Lung (tissue), 11 donors: ENCODE measurements at regions not wholly inside any gene's neighbourhood (a gene's known extent, or its start where the extent isn't known, plus 50 kb on each side); places are given as distances from the start of the nearest gene placed in this dataset.
"Not testable (repeated sequence)": the region's sequence is repeated elsewhere in the genome, so short reads cannot be mapped to it uniquely, and the experiment has no call there.

ENCODE experiments used
- ATAC-seq: fragments of 200-7000 bp; cut with Tn5 transposase; one replicate; pipeline ENCODE4 v1.9.1; 2020; ENCODE audit warnings: moderate number of reproducible peaks; ENCODE audit not compliant: insufficient read depth, low FRiP score
- DNase-seq, 3 donors: peaks; one replicate each; pipeline ENCODE4 v3.0.0-alpha.2; 2013 to 2017
- H3K27ac ChIP-seq, 2 donors: one replicate each; pipeline ENCODE4 v1.5.1; 2013; ENCODE audit warnings: mild to moderate bottlenecking in 2 of 2, moderate library complexity in 2 of 2, control low read depth in 1 of 2, inconsistent platforms in 1 of 2, low read depth in 1 of 2, low read length in 1 of 2
- H3K27me3 ChIP-seq, 3 donors: one replicate each; pipeline ENCODE4 v1.5.1; 2013; ENCODE audit warnings: low read length in 2 of 3; ENCODE audit not compliant: control insufficient read depth in 3 of 3, insufficient read depth in 3 of 3
- H3K36me3 ChIP-seq, 4 donors: one replicate each; pipeline ENCODE4 v1.5.1; 2013; ENCODE audit warnings: low read length in 4 of 4, mild to moderate bottlenecking in 1 of 4, moderate library complexity in 1 of 4; ENCODE audit not compliant: control insufficient read depth in 4 of 4, insufficient read depth in 4 of 4
- H3K4me1 ChIP-seq, 5 donors: one replicate each; pipeline ENCODE4 v1.5.1; 2013; ENCODE audit warnings: low read length in 5 of 5, mild to moderate bottlenecking in 2 of 5, moderate library complexity in 1 of 5; ENCODE audit not compliant: control insufficient read depth in 5 of 5, insufficient read depth in 5 of 5
- H3K4me3 ChIP-seq: one replicate; pipeline ENCODE4 v1.5.1; 2013; ENCODE audit warnings: mild to moderate bottlenecking, control low read depth, moderate library complexity
- H3K9ac ChIP-seq, 2 donors: one replicate each; pipeline ENCODE4 v1.5.1; 2013; ENCODE audit warnings: low read length in 2 of 2, control low read depth in 1 of 2; ENCODE audit not compliant: insufficient read depth in 1 of 2
- H3K9me3 ChIP-seq, 4 donors: one replicate each; pipeline ENCODE4 v1.5.1; 2013; ENCODE audit warnings: low read length in 3 of 4, mild to moderate bottlenecking in 1 of 4, moderate library complexity in 1 of 4; ENCODE audit not compliant: control insufficient read depth in 4 of 4, insufficient read depth in 3 of 4
- CTCF ChIP-seq: IDR thresholded peaks from 2 replicates; pipeline ENCODE4 v1.5.1; 2012; ENCODE audit warnings: mild to moderate bottlenecking; ENCODE audit errors: control extremely low read depth, extremely low read depth
- WGBS, 2 donors: extraction: QIAGEN DNeasy Blood & Tissue Kit; methylation state at CpG; one replicate each; pipeline ENCODE4 v1.1.7; 2013; 5-methylcytosine and 5-hydroxymethylcytosine counted together
- donor health status: control.
- donor health status: control.
- donor health status: Bipolar disorder and iron deficiency.
- donor health status: healthy.
- donor health status: DM: yes; HTN: yes; CAD: no.

- no peaks in the 10 kb centered on the region for H3K4me1 ChIP-seq
- H3K9ac ChIP-seq = no peak overlapping the region
These were observed 420.8 kb upstream of the DIPK2B start for GRCh38 chrX:45621376-45622041.

GRCh38 chrX:45619290-45619689 lies 418.6 kb upstream of the DIPK2B start:
- peaks cover 0 to 4% (median 0%) of the 10 kb centered on the region in 4 donors for H3K9me3 ChIP-seq
- no peaks in the 10 kb centered on the region for H3K4me1 ChIP-seq
- no peak for ATAC-seq
- no peaks in the 10 kb centered on the region for H3K36me3 ChIP-seq
- H3K9ac ChIP-seq = no peak overlapping the region
- 30 to 52% methylated on average over 2 of the region's 2 CpGs for WGBS, 2 donors
- no peak overlapping the region for H3K27ac ChIP-seq
- no peak for DNase-seq
- H3K27me3 ChIP-seq = peaks cover 0 to 4% (median 3%) of the 10 kb centered on the region in 3 donors
- H3K4me3 ChIP-seq = no peak overlapping the region
- TF ChIP-seq CTCF = no peak

More at GRCh38 chrX:45621376-45622041, 420.8 kb upstream of the DIPK2B start:
- 60 to 85% methylated on average over 6 to 7 of the region's 7 CpGs for WGBS, 2 donors
- no peaks in the 10 kb centered on the region for H3K36me3 ChIP-seq
- TF ChIP-seq CTCF = no peak
- ATAC-seq (no peak), DNase-seq (no peak)
- H3K9me3 ChIP-seq = no peaks in the 10 kb centered on the region
- peaks cover 0 to 4% (median 3%) of the 10 kb centered on the region in 3 donors for H3K27me3 ChIP-seq
- H3K27ac ChIP-seq = no peak overlapping the region
- no peak overlapping the region for H3K4me3 ChIP-seq

GRCh38 chrX:45615591-45615990 lies 414.9 kb upstream of the DIPK2B start:
- ATAC-seq, H3K36me3 ChIP-seq, H3K27me3 ChIP-seq, H3K27ac ChIP-seq, H3K4me3 ChIP-seq, H3K4me1 ChIP-seq, DNase-seq, H3K9ac ChIP-seq, H3K9me3 ChIP-seq: not testable (repeated sequence)
- 85 to 93% methylated on average over 8 of the region's 8 CpGs for WGBS, 2 donors

- peaks cover 0 to 16% (median 0%) of the 10 kb centered on the region in 4 donors for H3K9me3 ChIP-seq
- H3K4me3 ChIP-seq = no peak overlapping the region
- no peak for DNase-seq
- no peaks in the 10 kb centered on the region for H3K4me1 ChIP-seq
- H3K9ac ChIP-seq = no peak overlapping the region
- no peak for ATAC-seq
- no peaks in the 10 kb centered on the region for H3K27me3 ChIP-seq
- TF ChIP-seq CTCF = no peak
- 68 to 91% methylated on average over 2 of the region's 2 CpGs for WGBS, 2 donors
- H3K36me3 ChIP-seq = no peaks in the 10 kb centered on the region
- H3K27ac ChIP-seq = no peak overlapping the region
These were observed 414.2 kb upstream of the DIPK2B start for GRCh38 chrX:45614853-45615252.
